Esophagus squamous epithelium (tissue), 5 donors: ENCODE measurements at regions not wholly inside any gene's neighbourhood (a gene's known extent, or its start where the extent isn't known, plus 50 kb on each side); places are given as distances from the start of the nearest gene placed in this dataset.

Source experiments
- DNase-seq: peaks from one replicate; lab custom pipeline; 2025; lab: John Stamatoyannopoulos, UW
- H3K27ac ChIP-seq, 4 donors: fragments of 200-600 bp; sonication (generic); one replicate each; pipeline ENCODE4 v1.5.1; 2016 to 2019; ENCODE audit warnings: mild to moderate bottlenecking in 1 of 4
- H3K27me3 ChIP-seq, 4 donors: fragments of 200-600 bp; sonication (generic); 1 replicate in 3 of 4; 2 replicates in 1 of 4; pipeline versions ENCODE4 v1.5.1 to v1.6.0; 2017 to 2021; ENCODE audit warnings: antibody characterized with exemption in 1 of 4
- H3K36me3 ChIP-seq, 3 donors: fragments of 200-600 bp; sonication (generic); one replicate each; pipeline ENCODE4 v1.5.1; 2016 to 2019
- H3K4me1 ChIP-seq, 3 donors: fragments of 200-600 bp; sonication (generic); one replicate each; pipeline ENCODE4 v1.5.1; 2017 to 2019
- H3K4me3 ChIP-seq, 4 donors: fragments of 200-600 bp; sonication (generic); 1 replicate in 3 of 4; 2 replicates in 1 of 4; pipeline ENCODE4 v1.5.1; 2016 to 2019; ENCODE audit warnings: mild to moderate bottlenecking in 2 of 4, moderate library complexity in 1 of 4
- H3K9me3 ChIP-seq, 3 donors: fragments of 200-600 bp; sonication (generic); one replicate each; pipeline ENCODE4 v1.5.1; 2016 to 2019
- POLR2A ChIP-seq, 4 donors: fragments of 450-650 bp; IDR thresholded peaks; one replicate each; pipeline ENCODE4 v1.6.1; 2017; ENCODE audit warnings: antibody characterized with exemption in 4 of 4, mild to moderate bottlenecking in 4 of 4, moderate library complexity in 3 of 4
- WGBS, 2 donors: methylation state at CpG; one replicate each; pipeline ENCODE4 v1.1.5; 2018; 5-methylcytosine and 5-hydroxymethylcytosine counted together
- intact Hi-C: fragments of 100-400 bp; cut with DNase I; formaldehyde crosslinking; loops from one replicate; pipeline ENCODE4 v1.15.0; 2022
- TF ChIP-seq, protein P1 (sequence below), 6 experiments: fragments of 450-650 bp in 4 of 6; fragments of 200-600 bp in 2 of 6; sonication (generic) in 2 of 6; IDR thresholded peaks; one replicate each; pipeline ENCODE4 v1.5.1; 2016 to 2019; ENCODE audit warnings: antibody characterized with exemption in 6 of 6, mild to moderate bottlenecking in 4 of 6, moderate library complexity in 4 of 6
- donor health status: DM: yes; HTN: yes; CAD: no.

DNA sequence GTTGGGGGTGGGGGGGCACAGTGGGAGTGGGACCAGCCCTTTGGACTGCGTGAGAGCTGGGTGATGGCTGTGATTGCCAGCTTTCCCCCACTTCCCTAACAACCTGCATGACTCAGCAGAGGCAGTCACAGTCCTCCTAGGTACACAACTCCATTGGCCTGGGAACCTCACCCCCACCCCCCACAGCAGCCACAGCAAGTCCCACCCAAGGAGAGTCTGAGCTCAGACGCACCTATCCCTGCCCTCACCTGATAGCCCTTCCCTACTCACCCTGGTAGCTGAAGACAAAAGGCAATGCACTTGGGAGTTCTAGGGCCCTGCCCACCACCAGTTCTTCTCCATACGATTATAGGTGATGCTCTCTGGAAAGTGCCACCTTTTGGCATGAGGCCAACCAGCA lies 188.9 kb downstream of the ZNF648 start:
- TF ChIP-seq POLR2A (IDR thresholded peaks at IDR 0.05) = no peak
- TF ChIP-seq, protein P1, sequence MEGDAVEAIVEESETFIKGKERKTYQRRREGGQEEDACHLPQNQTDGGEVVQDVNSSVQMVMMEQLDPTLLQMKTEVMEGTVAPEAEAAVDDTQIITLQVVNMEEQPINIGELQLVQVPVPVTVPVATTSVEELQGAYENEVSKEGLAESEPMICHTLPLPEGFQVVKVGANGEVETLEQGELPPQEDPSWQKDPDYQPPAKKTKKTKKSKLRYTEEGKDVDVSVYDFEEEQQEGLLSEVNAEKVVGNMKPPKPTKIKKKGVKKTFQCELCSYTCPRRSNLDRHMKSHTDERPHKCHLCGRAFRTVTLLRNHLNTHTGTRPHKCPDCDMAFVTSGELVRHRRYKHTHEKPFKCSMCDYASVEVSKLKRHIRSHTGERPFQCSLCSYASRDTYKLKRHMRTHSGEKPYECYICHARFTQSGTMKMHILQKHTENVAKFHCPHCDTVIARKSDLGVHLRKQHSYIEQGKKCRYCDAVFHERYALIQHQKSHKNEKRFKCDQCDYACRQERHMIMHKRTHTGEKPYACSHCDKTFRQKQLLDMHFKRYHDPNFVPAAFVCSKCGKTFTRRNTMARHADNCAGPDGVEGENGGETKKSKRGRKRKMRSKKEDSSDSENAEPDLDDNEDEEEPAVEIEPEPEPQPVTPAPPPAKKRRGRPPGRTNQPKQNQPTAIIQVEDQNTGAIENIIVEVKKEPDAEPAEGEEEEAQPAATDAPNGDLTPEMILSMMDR (IDR thresholded peaks at IDR 0.05) = no peak
- H3K27me3 ChIP-seq = no peaks in the 10 kb centered on the region
- H3K4me1 ChIP-seq = no peaks in the 10 kb centered on the region
- 60 to 75% methylated on average over 1 of the region's 3 CpGs for WGBS, 2 donors
- no peak overlapping the region for H3K4me3 ChIP-seq
- H3K36me3 ChIP-seq = no peaks in the 10 kb centered on the region
- intact Hi-C loops = no loop called here
- no peak overlapping the region for H3K27ac ChIP-seq
- no peak for DNase-seq
- H3K9me3 ChIP-seq = peaks cover 0 to 13% (median 3%) of the 10 kb centered on the region in 3 donors

DNA sequence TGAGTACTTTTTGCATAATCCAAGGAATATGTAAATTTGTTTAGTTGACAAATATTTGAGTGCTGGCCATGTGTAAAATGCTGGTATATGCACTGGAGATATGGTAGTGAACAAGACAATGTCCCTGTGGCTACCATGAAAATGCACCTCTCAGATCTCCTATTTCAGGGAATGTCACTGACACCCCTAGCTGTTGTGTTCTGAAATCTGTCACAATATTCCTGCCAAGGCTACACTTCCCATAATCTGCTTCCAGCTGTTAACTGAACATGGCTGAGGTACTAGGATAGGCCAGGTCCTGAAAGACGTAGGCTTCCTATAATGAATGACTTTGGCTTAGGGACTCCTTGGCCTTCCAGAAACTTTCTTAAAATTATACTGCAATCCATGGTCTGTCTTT lies 197.8 kb downstream of the ZNF648 start:
- intact Hi-C loops = no loop called here
- Histone ChIP-seq H3K36me3 (no peaks in the 10 kb centered on the region), H3K27ac (no peak overlapping the region), H3K9me3 (peaks cover 0 to 6% (median 5%) of the 10 kb centered on the region in 3 donors), H3K4me3 (no peak overlapping the region), H3K27me3 (no peaks in the 10 kb centered on the region), H3K4me1 (no peaks in the 10 kb centered on the region)
- DNase-seq = no peak
- 69 to 81% methylated on average over 1 of the region's 1 CpG for WGBS, 2 donors
- no peak for TF ChIP-seq POLR2A (IDR thresholded peaks at IDR 0.05)
- TF ChIP-seq, protein P1 (IDR thresholded peaks at IDR 0.05) = no peak

DNA sequence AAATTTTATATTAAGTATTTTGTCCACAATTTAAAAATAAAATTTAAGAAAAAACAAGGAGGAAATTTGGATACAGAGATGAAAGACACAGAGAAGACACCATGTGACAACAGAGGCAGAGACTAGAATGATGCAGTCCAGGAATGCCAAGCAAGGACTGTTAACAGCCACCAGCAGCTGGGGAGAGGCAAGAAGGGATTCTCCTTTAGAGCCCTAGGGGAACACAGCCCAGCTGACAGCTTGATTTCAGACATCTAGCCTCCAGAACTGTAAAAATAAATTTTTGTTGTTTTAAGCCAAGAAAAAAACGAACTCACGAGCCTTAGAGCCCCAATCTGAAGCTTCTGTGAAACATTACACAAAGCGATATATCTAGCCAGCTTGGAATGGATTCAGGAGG lies 198.5 kb downstream of the ZNF648 start:
- Histone ChIP-seq H3K4me3 (no peak overlapping the region), H3K36me3 (no peaks in the 10 kb centered on the region), H3K27me3 (no peaks in the 10 kb centered on the region), H3K27ac (no peak overlapping the region), H3K9me3 (peaks cover 0 to 6% (median 5%) of the 10 kb centered on the region in 3 donors), H3K4me1 (no peaks in the 10 kb centered on the region)
- no peak for DNase-seq
- 58 to 86% methylated on average over 3 of the region's 3 CpGs for WGBS, 2 donors
- intact Hi-C loops = no loop called here
- no peak for TF ChIP-seq POLR2A (IDR thresholded peaks at IDR 0.05)
- TF ChIP-seq, protein P1 (IDR thresholded peaks at IDR 0.05) = no peak

DNA sequence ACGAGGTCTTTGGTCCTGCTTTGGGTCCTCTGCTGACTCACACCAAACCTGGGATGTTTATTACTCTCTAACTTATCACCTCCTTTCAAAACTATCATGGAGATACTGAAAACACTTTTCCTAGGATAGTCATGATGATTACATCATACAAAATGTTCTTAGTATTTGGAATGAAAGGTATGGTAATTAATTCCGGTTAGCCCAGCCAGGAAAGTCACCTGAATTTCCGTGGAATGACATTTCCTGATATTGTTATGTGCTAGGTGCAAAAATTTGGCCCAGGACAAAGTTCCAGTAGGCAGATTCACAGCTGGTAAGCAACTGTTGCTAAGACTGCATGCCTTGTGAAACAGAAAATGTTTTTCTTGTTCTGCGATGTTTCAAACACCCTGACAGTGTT lies 203.4 kb downstream of the ZNF648 start:
- no peak overlapping the region for H3K4me3 ChIP-seq
- no peak for TF ChIP-seq POLR2A (IDR thresholded peaks at IDR 0.05)
- TF ChIP-seq, protein P1 (IDR thresholded peaks at IDR 0.05) = no peak
- DNase-seq = no peak
- peaks cover 0 to 21% (median 8%) of the 10 kb centered on the region in 3 donors for H3K9me3 ChIP-seq
- H3K27ac ChIP-seq = no peak overlapping the region
- 52 to 69% methylated on average over 4 of the region's 4 CpGs for WGBS, 2 donors
- H3K4me1 ChIP-seq = no peaks in the 10 kb centered on the region
- H3K27me3 ChIP-seq = no peaks in the 10 kb centered on the region
- intact Hi-C loops = no loop called here
- H3K36me3 ChIP-seq = no peaks in the 10 kb centered on the region
